ENCODE measurements at regions not wholly inside any gene's neighbourhood (a gene's known extent, or its start where the extent isn't known, plus 50 kb on each side); places are given as distances from the start of the nearest gene placed in this dataset.
"Not testable (repeated sequence)": the region's sequence is repeated elsewhere in the genome, so short reads cannot be mapped to it uniquely, and the experiment has no call there.

- TF ChIP-seq CTCF (IDR thresholded peaks at IDR 0.05; ENCODE audit: insufficient read depth, low read depth, low read length): no peak
- CTCF ChIA-PET: no interaction called here
- H3K4me3 ChIP-seq (ENCODE audit: low read depth, low read length): no peak overlapping the region
- no peak for DNase-seq (ENCODE audit: low read depth)
- no peaks in the 10 kb centered on the region for H3K36me3 ChIP-seq (ENCODE audit: control insufficient read depth, insufficient read depth, low read length)
- no peaks in the 10 kb centered on the region for H3K27me3 ChIP-seq (ENCODE audit: control insufficient read depth, insufficient read depth, low read length)
- POLR2A ChIA-PET: no interaction called here
Measured at GRCh38 chr10:45111509-45111908, 110.8 kb downstream of the ZNF22 start.

- DNase-seq (ENCODE audit: low read depth); CTCF ChIA-PET; POLR2A ChIA-PET; H3K27me3 ChIP-seq (ENCODE audit: control insufficient read depth, insufficient read depth, low read length); H3K4me3 ChIP-seq (ENCODE audit: low read depth, low read length); H3K36me3 ChIP-seq (ENCODE audit: control insufficient read depth, insufficient read depth, low read length): not testable (repeated sequence)
Measured at GRCh38 chr10:45117940-45118339, 117.2 kb downstream of the ZNF22 start.

- Histone ChIP-seq H3K27me3 (ENCODE audit: control insufficient read depth, insufficient read depth, low read length) (no peaks in the 10 kb centered on the region), H3K4me3 (ENCODE audit: low read depth, low read length) (no peak overlapping the region), H3K36me3 (ENCODE audit: control insufficient read depth, insufficient read depth, low read length) (no peaks in the 10 kb centered on the region)
- POLR2A ChIA-PET: no interaction called here
- no peak for TF ChIP-seq CTCF (IDR thresholded peaks at IDR 0.05; ENCODE audit: insufficient read depth, low read depth, low read length)
- CTCF ChIA-PET: no interaction called here
- DNase-seq (ENCODE audit: low read depth): no peak
Measured at GRCh38 chr10:45118929-45119328, 118.2 kb downstream of the ZNF22 start.

- DNase-seq (ENCODE audit: low read depth); H3K36me3 ChIP-seq (ENCODE audit: control insufficient read depth, insufficient read depth, low read length); H3K4me3 ChIP-seq (ENCODE audit: low read depth, low read length); CTCF ChIA-PET; H3K27me3 ChIP-seq (ENCODE audit: control insufficient read depth, insufficient read depth, low read length); POLR2A ChIA-PET: not testable (repeated sequence)
Measured at GRCh38 chr10:45122180-45122860, 121.6 kb downstream of the ZNF22 start.

- Histone ChIP-seq H3K36me3 (ENCODE audit: control insufficient read depth, insufficient read depth, low read length) (no peaks in the 10 kb centered on the region), H3K27me3 (ENCODE audit: control insufficient read depth, insufficient read depth, low read length) (no peaks in the 10 kb centered on the region), H3K4me3 (ENCODE audit: low read depth, low read length) (no peak overlapping the region)
- ChIA-PET CTCF (no interaction called here), POLR2A (no interaction called here)
- no peak for DNase-seq (ENCODE audit: low read depth)
- no peak for TF ChIP-seq CTCF (IDR thresholded peaks at IDR 0.05; ENCODE audit: insufficient read depth, low read depth, low read length)
Measured at GRCh38 chr10:45135443-45136198, 134.9 kb downstream of the ZNF22 start.

GRCh38 chr10:45136256-45136655, 135.5 kb downstream of the ZNF22 start:
- POLR2A ChIA-PET: no interaction called here
- CTCF ChIA-PET: no interaction called here

More at GRCh38 chr10:45136256-45136655, 135.5 kb downstream of the ZNF22 start:
- Histone ChIP-seq H3K36me3 (ENCODE audit: control insufficient read depth, insufficient read depth, low read length) (no peaks in the 10 kb centered on the region), H3K27me3 (ENCODE audit: control insufficient read depth, insufficient read depth, low read length) (no peaks in the 10 kb centered on the region), H3K4me3 (ENCODE audit: low read depth, low read length) (no peak overlapping the region)
- TF ChIP-seq CTCF (IDR thresholded peaks at IDR 0.05; ENCODE audit: insufficient read depth, low read depth, low read length): no peak
- DNase-seq (ENCODE audit: low read depth): no peak

All from BJ (cell line).